IMR-90 (cell line): ENCODE measurements at regions not wholly inside any gene's neighbourhood (a gene's known extent, or its start where the extent isn't known, plus 50 kb on each side); places are given as distances from the start of the nearest gene placed in this dataset.

Experiments used
- BHLHE40 ChIP-seq: fragments of 150-350 bp; IDR thresholded peaks from 2 replicates; pipeline ENCODE4 v1.6.1; 2016; ENCODE audit warnings: mild to moderate bottlenecking, low read depth, low read length
- CEBPB ChIP-seq: IDR thresholded peaks from 2 replicates; pipeline ENCODE4 v1.6.1; 2012; ENCODE audit warnings: low read depth, low read length, improper control_type of control experiment
- FOS ChIP-seq: fragments of 150-350 bp; IDR thresholded peaks from 2 replicates; pipeline ENCODE4 v1.6.1; 2016; ENCODE audit warnings: low read depth, low read length
- MAZ ChIP-seq: IDR thresholded peaks from 2 replicates; pipeline ENCODE4 v1.6.1; 2012; ENCODE audit warnings: low read depth, mild to moderate bottlenecking, low read length, improper control_type of control experiment, moderate library complexity, borderline replicate concordance
- POLR2A ChIP-seq: IDR thresholded peaks from 2 replicates; pipeline ENCODE4 v1.6.1; 2012; ENCODE audit warnings: mild to moderate bottlenecking, low read depth, low read length
- RCOR1 ChIP-seq: IDR thresholded peaks from 2 replicates; pipeline ENCODE4 v1.6.1; 2012; ENCODE audit warnings: mild to moderate bottlenecking, low read length, improper control_type of control experiment; ENCODE audit not compliant: insufficient replicate concordance
- RFX5 ChIP-seq: IDR thresholded peaks from 2 replicates; pipeline ENCODE4 v1.8.0; 2012; ENCODE audit warnings: low read depth, mild to moderate bottlenecking, low read length, moderate library complexity
- SMC3 ChIP-seq: fragments of 150-350 bp; IDR thresholded peaks from 2 replicates; pipeline ENCODE4 v1.6.1; 2016; ENCODE audit warnings: low read depth, mild to moderate bottlenecking, antibody characterized with exemption, low read length, moderate library complexity
- TF ChIP-seq, protein P1 (sequence below): conservative IDR thresholded peaks from 2 replicates; pipeline ENCODE4 v1.5.1; 2012; ENCODE audit warnings: mild to moderate bottlenecking, low read depth, low read length, improper control_type of control experiment
- TF ChIP-seq, protein P2 (sequence below): fragments of 150-350 bp; IDR thresholded peaks from 2 replicates; pipeline ENCODE4 v1.6.1; 2017; ENCODE audit warnings: mild to moderate bottlenecking, antibody characterized with exemption, low read length, low read depth

DNA sequence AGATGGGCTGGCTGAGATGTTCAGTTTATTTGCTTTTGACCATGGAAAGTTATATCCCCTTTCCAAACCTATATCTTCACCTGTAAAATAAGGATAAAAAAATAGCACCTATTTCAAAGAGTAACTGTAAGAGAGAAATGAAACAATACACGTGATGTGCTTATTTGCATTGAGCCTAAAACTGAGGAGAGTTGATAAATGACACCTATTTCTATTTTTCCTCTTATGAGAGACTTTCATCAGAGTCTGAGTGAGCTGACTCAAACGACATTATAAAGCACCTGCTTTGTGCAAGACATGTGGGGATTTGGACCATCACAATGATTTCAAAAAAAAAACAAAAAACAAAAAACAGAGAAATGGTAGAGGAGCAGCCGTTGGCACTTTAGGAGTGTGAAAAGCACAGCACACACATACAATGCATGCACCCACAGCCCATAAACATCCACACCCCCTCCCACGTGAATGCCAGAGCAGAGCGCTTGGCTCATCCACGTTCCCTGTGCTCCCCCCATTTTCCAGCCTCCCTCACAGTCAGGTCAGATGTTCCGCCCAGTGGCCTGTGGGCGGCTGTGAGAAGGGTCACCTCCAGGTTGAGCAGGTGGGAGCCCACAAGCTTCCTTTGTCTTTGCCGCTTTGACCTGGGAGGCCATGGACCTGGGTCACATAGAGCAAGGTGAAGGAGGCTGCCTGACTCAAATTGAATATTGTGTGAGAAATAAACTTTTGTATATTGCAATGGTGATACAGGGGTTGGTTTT is 253.2 kb upstream of the ZNF32 start:
- TF ChIP-seq, protein P1, sequence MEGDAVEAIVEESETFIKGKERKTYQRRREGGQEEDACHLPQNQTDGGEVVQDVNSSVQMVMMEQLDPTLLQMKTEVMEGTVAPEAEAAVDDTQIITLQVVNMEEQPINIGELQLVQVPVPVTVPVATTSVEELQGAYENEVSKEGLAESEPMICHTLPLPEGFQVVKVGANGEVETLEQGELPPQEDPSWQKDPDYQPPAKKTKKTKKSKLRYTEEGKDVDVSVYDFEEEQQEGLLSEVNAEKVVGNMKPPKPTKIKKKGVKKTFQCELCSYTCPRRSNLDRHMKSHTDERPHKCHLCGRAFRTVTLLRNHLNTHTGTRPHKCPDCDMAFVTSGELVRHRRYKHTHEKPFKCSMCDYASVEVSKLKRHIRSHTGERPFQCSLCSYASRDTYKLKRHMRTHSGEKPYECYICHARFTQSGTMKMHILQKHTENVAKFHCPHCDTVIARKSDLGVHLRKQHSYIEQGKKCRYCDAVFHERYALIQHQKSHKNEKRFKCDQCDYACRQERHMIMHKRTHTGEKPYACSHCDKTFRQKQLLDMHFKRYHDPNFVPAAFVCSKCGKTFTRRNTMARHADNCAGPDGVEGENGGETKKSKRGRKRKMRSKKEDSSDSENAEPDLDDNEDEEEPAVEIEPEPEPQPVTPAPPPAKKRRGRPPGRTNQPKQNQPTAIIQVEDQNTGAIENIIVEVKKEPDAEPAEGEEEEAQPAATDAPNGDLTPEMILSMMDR, result no peak
- TF ChIP-seq, protein P2, sequence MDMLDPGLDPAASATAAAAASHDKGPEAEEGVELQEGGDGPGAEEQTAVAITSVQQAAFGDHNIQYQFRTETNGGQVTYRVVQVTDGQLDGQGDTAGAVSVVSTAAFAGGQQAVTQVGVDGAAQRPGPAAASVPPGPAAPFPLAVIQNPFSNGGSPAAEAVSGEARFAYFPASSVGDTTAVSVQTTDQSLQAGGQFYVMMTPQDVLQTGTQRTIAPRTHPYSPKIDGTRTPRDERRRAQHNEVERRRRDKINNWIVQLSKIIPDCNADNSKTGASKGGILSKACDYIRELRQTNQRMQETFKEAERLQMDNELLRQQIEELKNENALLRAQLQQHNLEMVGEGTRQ, result no peak
- TF ChIP-seq RCOR1, result no peak
- no peak for TF ChIP-seq POLR2A
- no peak for TF ChIP-seq RFX5
- TF ChIP-seq BHLHE40, result no peak
- TF ChIP-seq MAZ, result no peak
- TF ChIP-seq SMC3, result no peak
- no peak for TF ChIP-seq FOS
- no peak for TF ChIP-seq CEBPB
